HepG2 (cell line): ENCODE measurements at regions not wholly inside any gene's neighbourhood (a gene's known extent, or its start where the extent isn't known, plus 50 kb on each side); places are given as distances from the start of the nearest gene placed in this dataset.

Source experiments
- CEBPG ChIP-seq: IDR thresholded peaks from 2 replicates; pipeline ENCODE4 v1.6.1; 2016
- GTF3A ChIP-seq: sonication (generic); formaldehyde crosslinking; conservative IDR thresholded peaks from 2 replicates; pipeline ENCODE4 v1.4.0; 2020; ENCODE audit warnings: mild to moderate bottlenecking, missing genetic modification reagents
- IKZF4 ChIP-seq: sonication (generic); formaldehyde crosslinking; IDR thresholded peaks from 2 replicates; pipeline ENCODE4 v1.5.1; 2020; ENCODE audit warnings: borderline replicate concordance, mild to moderate bottlenecking, low read depth, missing genetic modification reagents; ENCODE audit errors: not compliant biosample characterization
- KLF13 ChIP-seq: sonication (generic); formaldehyde crosslinking; IDR thresholded peaks from 2 replicates; pipeline ENCODE4 v1.4.0; 2020; ENCODE audit warnings: mild to moderate bottlenecking, missing genetic modification reagents
- MAFK ChIP-seq, 2 experiments: IDR thresholded peaks in 1 of 2; conservative IDR thresholded peaks in 1 of 2; 2 replicates each; pipeline ENCODE4 v1.6.1; 2011; ENCODE audit warnings: improper control_type of control experiment in 2 of 2, low read length in 2 of 2
- NFKB2 ChIP-seq: sonication (generic); formaldehyde crosslinking; IDR thresholded peaks from 2 replicates; pipeline ENCODE4 v1.4.0; 2020; ENCODE audit warnings: missing genetic modification reagents, borderline replicate concordance
- PHF5A ChIP-seq: IDR thresholded peaks from one replicate; pipeline ENCODE4 v1.6.1; 2018; ENCODE audit warnings: low read depth, missing genetic modification reagents; ENCODE audit not compliant: unreplicated experiment
- SIX4 ChIP-seq: sonication (generic); formaldehyde crosslinking; IDR thresholded peaks from 2 replicates; pipeline ENCODE4 v1.4.0; 2020; ENCODE audit warnings: missing genetic modification reagents
- TEAD3 ChIP-seq: optimal IDR thresholded peaks from 2 replicates; pipeline ENCODE3; 2016; ENCODE audit warnings: borderline replicate concordance
- YEATS4 ChIP-seq: sonication (generic); formaldehyde crosslinking; IDR thresholded peaks from 2 replicates; pipeline ENCODE4 v1.4.0; 2020; ENCODE audit warnings: missing genetic modification reagents, borderline replicate concordance
- ZBTB42 ChIP-seq: sonication (generic); formaldehyde crosslinking; IDR thresholded peaks from 2 replicates; pipeline ENCODE4 v1.5.0; 2020; ENCODE audit warnings: mild to moderate bottlenecking, missing genetic modification reagents
- ZNF30 ChIP-seq: sonication (generic); formaldehyde crosslinking; IDR thresholded peaks from 2 replicates; pipeline ENCODE4 v1.5.0; 2020; ENCODE audit warnings: mild to moderate bottlenecking, missing genetic modification reagents
- ZNF354B ChIP-seq: sonication (generic); formaldehyde crosslinking; IDR thresholded peaks from 2 replicates; pipeline ENCODE4 v1.8.0; 2022; ENCODE audit warnings: mild to moderate bottlenecking, missing genetic modification reagents
- TF ChIP-seq, protein P1 (sequence below): sonication (generic); formaldehyde crosslinking; IDR thresholded peaks from 2 replicates; pipeline ENCODE4 v1.4.0; 2020; ENCODE audit warnings: missing genetic modification reagents
- TF ChIP-seq, protein P2 (sequence below): sonication (generic); formaldehyde crosslinking; IDR thresholded peaks from 2 replicates; pipeline ENCODE4 v1.5.0; 2020; ENCODE audit warnings: missing genetic modification reagents
- TF ChIP-seq, protein P3 (sequence below): sonication (generic); formaldehyde crosslinking; IDR thresholded peaks from 2 replicates; pipeline ENCODE4 v1.8.1; 2023; ENCODE audit warnings: missing genetic modification reagents, mild to moderate bottlenecking, borderline replicate concordance
- TF ChIP-seq, protein P4 (sequence below): sonication (generic); formaldehyde crosslinking; IDR thresholded peaks from 2 replicates; pipeline ENCODE4 v1.5.0; 2020; ENCODE audit warnings: mild to moderate bottlenecking, missing genetic modification reagents
- TF ChIP-seq, protein P5 (sequence below): sonication (generic); formaldehyde crosslinking; IDR thresholded peaks from 2 replicates; pipeline ENCODE4 v1.4.0; 2020; ENCODE audit warnings: missing genetic modification reagents, mild to moderate bottlenecking, borderline replicate concordance
- TF ChIP-seq, protein P6 (sequence below): sonication (generic); formaldehyde crosslinking; IDR thresholded peaks from 2 replicates; pipeline ENCODE4 v1.5.0; 2020; ENCODE audit warnings: missing genetic modification reagents
- TF ChIP-seq, protein P7 (sequence below): sonication (generic); formaldehyde crosslinking; IDR thresholded peaks from 2 replicates; pipeline ENCODE4 v1.5.0; 2020; ENCODE audit warnings: mild to moderate bottlenecking, missing genetic modification reagents

DNA sequence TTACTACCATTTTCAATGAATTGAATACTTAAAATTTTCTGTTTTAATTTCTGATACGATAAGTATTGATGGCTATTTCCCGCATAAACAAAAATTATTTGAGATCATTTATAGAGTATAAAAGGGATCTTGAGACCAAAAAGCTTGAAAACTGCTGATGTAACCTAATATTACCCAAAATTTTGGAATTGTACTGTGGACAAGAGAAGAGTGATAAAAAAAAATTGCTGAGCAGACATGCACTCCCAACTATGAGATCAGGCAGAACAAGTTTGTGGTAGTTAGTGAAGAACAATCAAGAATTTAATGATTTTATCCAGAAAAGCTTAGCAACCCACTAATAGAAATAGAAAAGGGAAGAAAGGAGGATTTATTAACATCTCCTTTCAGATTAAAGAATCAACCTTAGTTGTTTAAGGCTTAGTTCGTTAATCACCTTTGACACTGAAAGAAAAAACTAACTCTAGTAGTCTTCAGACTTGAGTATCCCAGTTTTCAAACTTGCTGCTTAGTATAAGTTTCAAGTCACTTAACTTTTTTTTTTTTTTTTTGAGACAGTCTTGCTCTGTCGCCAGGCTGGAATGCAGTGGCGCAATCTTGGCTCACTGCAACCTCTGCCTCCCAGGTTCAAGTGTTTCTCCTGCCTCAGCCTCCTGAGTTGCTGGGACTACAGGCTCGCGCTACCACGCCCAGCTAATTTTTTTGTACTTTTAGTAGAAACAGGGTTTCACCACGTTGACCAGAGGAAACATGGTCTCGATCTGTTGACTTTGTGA, 50.6 kb upstream of the ZC3HAV1 start (continued):
- TF ChIP-seq, protein P1, sequence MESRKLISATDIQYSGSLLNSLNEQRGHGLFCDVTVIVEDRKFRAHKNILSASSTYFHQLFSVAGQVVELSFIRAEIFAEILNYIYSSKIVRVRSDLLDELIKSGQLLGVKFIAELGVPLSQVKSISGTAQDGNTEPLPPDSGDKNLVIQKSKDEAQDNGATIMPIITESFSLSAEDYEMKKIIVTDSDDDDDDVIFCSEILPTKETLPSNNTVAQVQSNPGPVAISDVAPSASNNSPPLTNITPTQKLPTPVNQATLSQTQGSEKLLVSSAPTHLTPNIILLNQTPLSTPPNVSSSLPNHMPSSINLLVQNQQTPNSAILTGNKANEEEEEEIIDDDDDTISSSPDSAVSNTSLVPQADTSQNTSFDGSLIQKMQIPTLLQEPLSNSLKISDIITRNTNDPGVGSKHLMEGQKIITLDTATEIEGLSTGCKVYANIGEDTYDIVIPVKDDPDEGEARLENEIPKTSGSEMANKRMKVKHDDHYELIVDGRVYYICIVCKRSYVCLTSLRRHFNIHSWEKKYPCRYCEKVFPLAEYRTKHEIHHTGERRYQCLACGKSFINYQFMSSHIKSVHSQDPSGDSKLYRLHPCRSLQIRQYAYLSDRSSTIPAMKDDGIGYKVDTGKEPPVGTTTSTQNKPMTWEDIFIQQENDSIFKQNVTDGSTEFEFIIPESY (CRISPR knock-in tag) = peak; percentile 90
- TF ChIP-seq NFKB2 (no peak), MAFK (conservative IDR thresholded peaks at IDR 0.05 in 1 of 2, IDR thresholded peaks at IDR 0.05 in 1 of 2; ENCODE audit: low read length in 2 of 2) (peak; percentile 45 to 60; a peak in 3 of 4 replicates), TEAD3 (CRISPR knock-in tag) (peak; percentile 65), PHF5A (CRISPR knock-in tag) (no peak), GTF3A (CRISPR knock-in tag) (no peak), KLF13 (no peak), ZBTB42 (no peak), SIX4 (no peak), ZNF30 (no peak), CEBPG (peak; percentile 59; the same call in 1 of the 2 replicates), YEATS4 (no peak), IKZF4 (no peak), ZNF354B (CRISPR knock-in tag) (no peak)
- TF ChIP-seq, protein P2, sequence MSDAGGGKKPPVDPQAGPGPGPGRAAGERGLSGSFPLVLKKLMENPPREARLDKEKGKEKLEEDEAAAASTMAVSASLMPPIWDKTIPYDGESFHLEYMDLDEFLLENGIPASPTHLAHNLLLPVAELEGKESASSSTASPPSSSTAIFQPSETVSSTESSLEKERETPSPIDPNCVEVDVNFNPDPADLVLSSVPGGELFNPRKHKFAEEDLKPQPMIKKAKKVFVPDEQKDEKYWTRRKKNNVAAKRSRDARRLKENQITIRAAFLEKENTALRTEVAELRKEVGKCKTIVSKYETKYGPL = no peak
- TF ChIP-seq, protein P3, sequence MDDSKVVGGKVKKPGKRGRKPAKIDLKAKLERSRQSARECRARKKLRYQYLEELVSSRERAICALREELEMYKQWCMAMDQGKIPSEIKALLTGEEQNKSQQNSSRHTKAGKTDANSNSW = no peak
- TF ChIP-seq, protein P4, sequence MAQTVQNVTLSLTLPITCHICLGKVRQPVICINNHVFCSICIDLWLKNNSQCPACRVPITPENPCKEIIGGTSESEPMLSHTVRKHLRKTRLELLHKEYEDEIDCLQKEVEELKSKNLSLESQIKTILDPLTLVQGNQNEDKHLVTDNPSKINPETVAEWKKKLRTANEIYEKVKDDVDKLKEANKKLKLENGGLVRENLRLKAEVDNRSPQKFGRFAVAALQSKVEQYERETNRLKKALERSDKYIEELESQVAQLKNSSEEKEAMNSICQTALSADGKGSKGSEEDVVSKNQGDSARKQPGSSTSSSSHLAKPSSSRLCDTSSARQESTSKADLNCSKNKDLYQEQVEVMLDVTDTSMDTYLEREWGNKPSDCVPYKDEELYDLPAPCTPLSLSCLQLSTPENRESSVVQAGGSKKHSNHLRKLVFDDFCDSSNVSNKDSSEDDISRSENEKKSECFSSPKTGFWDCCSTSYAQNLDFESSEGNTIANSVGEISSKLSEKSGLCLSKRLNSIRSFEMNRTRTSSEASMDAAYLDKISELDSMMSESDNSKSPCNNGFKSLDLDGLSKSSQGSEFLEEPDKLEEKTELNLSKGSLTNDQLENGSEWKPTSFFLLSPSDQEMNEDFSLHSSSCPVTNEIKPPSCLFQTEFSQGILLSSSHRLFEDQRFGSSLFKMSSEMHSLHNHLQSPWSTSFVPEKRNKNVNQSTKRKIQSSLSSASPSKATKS (CRISPR knock-in tag) = no peak
- TF ChIP-seq, protein P5, sequence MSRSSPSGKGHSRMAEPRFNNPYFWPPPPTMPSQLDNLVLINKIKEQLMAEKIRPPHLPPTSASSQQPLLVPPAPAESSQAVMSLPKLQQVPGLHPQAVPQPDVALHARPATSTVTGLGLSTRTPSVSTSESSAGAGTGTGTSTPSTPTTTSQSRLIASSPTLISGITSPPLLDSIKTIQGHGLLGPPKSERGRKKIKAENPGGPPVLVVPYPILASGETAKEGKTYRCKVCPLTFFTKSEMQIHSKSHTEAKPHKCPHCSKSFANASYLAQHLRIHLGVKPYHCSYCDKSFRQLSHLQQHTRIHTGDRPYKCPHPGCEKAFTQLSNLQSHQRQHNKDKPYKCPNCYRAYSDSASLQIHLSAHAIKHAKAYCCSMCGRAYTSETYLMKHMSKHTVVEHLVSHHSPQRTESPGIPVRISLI (CRISPR knock-in tag) = peak; percentile 61; the same call in 1 of the 2 replicates
- TF ChIP-seq, protein P6, sequence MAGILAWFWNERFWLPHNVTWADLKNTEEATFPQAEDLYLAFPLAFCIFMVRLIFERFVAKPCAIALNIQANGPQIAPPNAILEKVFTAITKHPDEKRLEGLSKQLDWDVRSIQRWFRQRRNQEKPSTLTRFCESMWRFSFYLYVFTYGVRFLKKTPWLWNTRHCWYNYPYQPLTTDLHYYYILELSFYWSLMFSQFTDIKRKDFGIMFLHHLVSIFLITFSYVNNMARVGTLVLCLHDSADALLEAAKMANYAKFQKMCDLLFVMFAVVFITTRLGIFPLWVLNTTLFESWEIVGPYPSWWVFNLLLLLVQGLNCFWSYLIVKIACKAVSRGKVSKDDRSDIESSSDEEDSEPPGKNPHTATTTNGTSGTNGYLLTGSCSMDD (CRISPR knock-in tag) = no peak
- TF ChIP-seq, protein P7, sequence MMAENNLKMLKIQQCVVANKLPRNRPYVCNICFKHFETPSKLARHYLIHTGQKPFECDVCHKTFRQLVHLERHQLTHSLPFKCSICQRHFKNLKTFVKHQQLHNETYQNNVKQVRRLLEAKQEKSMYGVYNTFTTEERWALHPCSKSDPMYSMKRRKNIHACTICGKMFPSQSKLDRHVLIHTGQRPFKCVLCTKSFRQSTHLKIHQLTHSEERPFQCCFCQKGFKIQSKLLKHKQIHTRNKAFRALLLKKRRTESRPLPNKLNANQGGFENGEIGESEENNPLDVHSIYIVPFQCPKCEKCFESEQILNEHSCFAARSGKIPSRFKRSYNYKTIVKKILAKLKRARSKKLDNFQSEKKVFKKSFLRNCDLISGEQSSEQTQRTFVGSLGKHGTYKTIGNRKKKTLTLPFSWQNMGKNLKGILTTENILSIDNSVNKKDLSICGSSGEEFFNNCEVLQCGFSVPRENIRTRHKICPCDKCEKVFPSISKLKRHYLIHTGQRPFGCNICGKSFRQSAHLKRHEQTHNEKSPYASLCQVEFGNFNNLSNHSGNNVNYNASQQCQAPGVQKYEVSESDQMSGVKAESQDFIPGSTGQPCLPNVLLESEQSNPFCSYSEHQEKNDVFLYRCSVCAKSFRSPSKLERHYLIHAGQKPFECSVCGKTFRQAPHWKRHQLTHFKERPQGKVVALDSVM (CRISPR knock-in tag) = peak; percentile 72
